ENCODE measurements at regions not wholly inside any gene's neighbourhood (a gene's known extent, or its start where the extent isn't known, plus 50 kb on each side); places are given as distances from the start of the nearest gene placed in this dataset.
"Not testable (repeated sequence)": the region's sequence is repeated elsewhere in the genome, so short reads cannot be mapped to it uniquely, and the experiment has no call there.

DNA sequence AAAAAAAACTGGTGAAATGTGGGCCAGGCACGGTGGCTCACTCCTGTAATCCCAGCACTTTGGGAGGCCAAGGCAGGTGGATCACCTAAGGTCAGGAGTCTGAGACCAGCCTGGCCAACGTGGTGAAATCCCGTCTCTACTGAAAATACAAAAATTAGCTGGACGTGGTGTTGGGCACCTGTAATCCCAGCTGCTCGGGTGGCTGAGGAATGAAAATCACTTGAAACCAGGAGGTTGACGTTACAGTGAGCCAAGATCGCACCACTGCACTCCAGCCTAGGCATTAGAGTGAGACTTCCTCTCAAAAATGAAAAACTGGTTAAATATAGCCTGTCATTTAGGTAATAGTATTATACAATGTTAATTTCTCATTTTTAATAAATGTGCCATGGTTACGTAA, 1692.0 kb downstream of the SPATA31A7 start:
- TF ChIP-seq POLR2A, POLR2AphosphoS5 (IDR thresholded peaks at IDR 0.05; ENCODE audit: low read depth, low read length): not testable (repeated sequence)
